CD4-positive, alpha-beta memory T cell (primary cell): ENCODE measurements at regions not wholly inside any gene's neighbourhood (a gene's known extent, or its start where the extent isn't known, plus 50 kb on each side); places are given as distances from the start of the nearest gene placed in this dataset.
"Not testable (repeated sequence)": the region's sequence is repeated elsewhere in the genome, so short reads cannot be mapped to it uniquely, and the experiment has no call there.

Experiments
- CTCF ChIA-PET: fragments of 350-600 bp; sonication (Branson Sonifier 250); formaldehyde crosslinking; loops from one replicate; lab custom pipeline; 2021; ENCODE audit warnings: inconsistent platforms; ENCODE audit not compliant: partially characterized antibody; lab: Charles Lee
- POLR2A ChIA-PET: fragments of 350-600 bp; sonication (Branson Sonifier 250); formaldehyde crosslinking; loops from one replicate; lab custom pipeline; 2021; ENCODE audit not compliant: partially characterized antibody; lab: Charles Lee
- DNase-seq, 5 donors: peaks; one replicate each; pipeline versions ENCODE4 v3.0.0 to v3.0.0-alpha.2; 2020 to 2022; ENCODE audit warnings: mixed read lengths in 1 of 5
- H3K27ac ChIP-seq: one replicate; pipeline ENCODE4 v1.7.0; 2013; ENCODE audit warnings: low read depth, low read length
- H3K27me3 ChIP-seq: 2 replicates; pipeline ENCODE4 v1.7.0; 2013; ENCODE audit warnings: mild to moderate bottlenecking, low read length, moderate library complexity; ENCODE audit not compliant: insufficient read depth
- H3K36me3 ChIP-seq: 2 replicates; pipeline ENCODE4 v1.7.0; 2013; ENCODE audit warnings: mild to moderate bottlenecking, low read length, moderate library complexity; ENCODE audit not compliant: insufficient read depth
- H3K4me1 ChIP-seq: 2 replicates; pipeline ENCODE4 v1.7.0; 2013; ENCODE audit warnings: mild to moderate bottlenecking, low read length, moderate library complexity; ENCODE audit not compliant: insufficient read depth
- H3K4me3 ChIP-seq, 2 donors: one replicate each; pipeline ENCODE4 v1.7.0; 2013; ENCODE audit warnings: low read length in 2 of 2, mild to moderate bottlenecking in 1 of 2
- H3K9me3 ChIP-seq, 2 donors: one replicate each; pipeline ENCODE4 v1.7.0; 2013; ENCODE audit warnings: low read length in 2 of 2, control low read depth in 1 of 2; ENCODE audit not compliant: control insufficient read depth in 1 of 2
- H3K27ac Mint-ChIP-seq, 7 donors: one replicate each; pipeline ENCODE4 v1.8.0; 2020 to 2021; ENCODE audit warnings: mixed read lengths in 7 of 7, mild to moderate bottlenecking in 6 of 7, inconsistent platforms in 3 of 7, moderate library complexity in 3 of 7
- H3K27me3 Mint-ChIP-seq, 2 donors: one replicate each; pipeline ENCODE4 v1.8.0; 2020 to 2021; ENCODE audit warnings: mixed read lengths in 2 of 2
- H3K36me3 Mint-ChIP-seq, 2 donors: one replicate each; pipeline ENCODE4 v1.8.0; 2020 to 2021; ENCODE audit warnings: mixed read lengths in 2 of 2, inconsistent platforms in 1 of 2, mild to moderate bottlenecking in 1 of 2
- H3K4me1 Mint-ChIP-seq, 4 donors: one replicate each; pipeline ENCODE4 v1.8.0; 2020 to 2021; ENCODE audit warnings: mixed read lengths in 4 of 4, mild to moderate bottlenecking in 1 of 4
- H3K4me3 Mint-ChIP-seq, 8 donors: one replicate each; pipeline ENCODE4 v1.8.0; 2020 to 2021; ENCODE audit warnings: mixed read lengths in 8 of 8, mild to moderate bottlenecking in 7 of 8, moderate library complexity in 6 of 8, inconsistent platforms in 3 of 8
- H3K9me3 Mint-ChIP-seq, 8 donors: one replicate each; pipeline ENCODE4 v1.8.0; 2020 to 2021; ENCODE audit warnings: mixed read lengths in 8 of 8, mild to moderate bottlenecking in 5 of 8, inconsistent platforms in 3 of 8, moderate library complexity in 1 of 8
- intact Hi-C: fragments of 100-400 bp; cut with micrococcal nuclease; formaldehyde crosslinking; loops from one replicate; pipeline ENCODE4 v1.15.1; 2023

GRCh38 chr11:97764193-97764592 lies 1256.6 kb upstream of the CNTN5 start:
- Histone ChIP-seq H3K9me3 (no peaks in the 10 kb centered on the region), H3K27ac (no peak overlapping the region), H3K4me1 (no peaks in the 10 kb centered on the region), H3K27me3 (no peaks in the 10 kb centered on the region), H3K4me3 (no peak overlapping the region), H3K36me3 (no peaks in the 10 kb centered on the region)
- Mint-ChIP-seq H3K4me3 (no peak overlapping the region), H3K27ac (no peak overlapping the region), H3K9me3 (peaks cover 0 to 13% (median 4%) of the 10 kb centered on the region in 8 donors), H3K36me3 (no peaks in the 10 kb centered on the region), H3K27me3 (no peaks in the 10 kb centered on the region), H3K4me1 (no peaks in the 10 kb centered on the region)
- ChIA-PET CTCF (no interaction called here), POLR2A (no interaction called here)
- DNase-seq, result no peak
- intact Hi-C loops, result no loop called here

DNA sequence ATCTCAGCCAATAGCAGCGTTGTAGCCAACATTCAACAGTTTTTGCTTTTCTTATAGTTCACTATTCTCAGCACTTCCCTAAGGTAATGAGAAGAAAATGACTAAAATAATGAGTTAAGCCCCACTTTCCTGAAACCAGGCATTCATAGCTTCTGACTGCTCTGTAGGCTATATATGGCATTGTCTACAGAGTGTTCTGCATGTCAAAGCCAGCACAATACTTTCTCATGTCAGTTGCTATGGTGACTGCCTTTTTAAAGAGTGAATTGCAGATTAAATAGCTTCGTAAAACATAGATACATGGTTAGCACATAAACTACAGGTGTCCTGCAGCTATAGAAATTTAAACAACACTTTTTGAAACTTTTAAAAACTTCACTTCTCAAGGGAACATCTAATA lies 1256.1 kb upstream of the CNTN5 start:
- DNase-seq, result no peak
- H3K27ac ChIP-seq, result no peak overlapping the region
- intact Hi-C loops, result no loop called here
- ChIA-PET CTCF (no interaction called here), POLR2A (no interaction called here)
- no peaks in the 10 kb centered on the region for H3K36me3 ChIP-seq
- H3K27me3 Mint-ChIP-seq, result no peaks in the 10 kb centered on the region
- H3K9me3 ChIP-seq, result no peaks in the 10 kb centered on the region
- H3K27me3 ChIP-seq, result no peaks in the 10 kb centered on the region
- no peaks in the 10 kb centered on the region for H3K4me1 ChIP-seq
- H3K4me1 Mint-ChIP-seq, result no peaks in the 10 kb centered on the region
- no peak overlapping the region for H3K27ac Mint-ChIP-seq
- H3K36me3 Mint-ChIP-seq, result no peaks in the 10 kb centered on the region
- no peak overlapping the region for H3K4me3 ChIP-seq
- H3K4me3 Mint-ChIP-seq, result no peak overlapping the region
- peaks cover 0 to 13% (median 3%) of the 10 kb centered on the region in 8 donors for H3K9me3 Mint-ChIP-seq

- no peaks in the 10 kb centered on the region for H3K36me3 Mint-ChIP-seq
- Histone ChIP-seq H3K36me3 (no peaks in the 10 kb centered on the region), H3K4me3 (no peak overlapping the region), H3K9me3 (no peaks in the 10 kb centered on the region), H3K27ac (no peak overlapping the region), H3K4me1 (no peaks in the 10 kb centered on the region), H3K27me3 (no peaks in the 10 kb centered on the region)
- DNase-seq, result no peak
- H3K4me3 Mint-ChIP-seq, result no peak overlapping the region
- no peaks in the 10 kb centered on the region for H3K27me3 Mint-ChIP-seq
- no peaks in the 10 kb centered on the region for H3K4me1 Mint-ChIP-seq
- intact Hi-C loops, result no loop called here
- ChIA-PET POLR2A (no interaction called here), CTCF (no interaction called here)
- H3K9me3 Mint-ChIP-seq, result peaks cover 0 to 17% (median 5%) of the 10 kb centered on the region in 8 donors
- no peak overlapping the region for H3K27ac Mint-ChIP-seq
Observed at GRCh38 chr11:97770570-97770969, 1250.2 kb upstream of the CNTN5 start.

DNA sequence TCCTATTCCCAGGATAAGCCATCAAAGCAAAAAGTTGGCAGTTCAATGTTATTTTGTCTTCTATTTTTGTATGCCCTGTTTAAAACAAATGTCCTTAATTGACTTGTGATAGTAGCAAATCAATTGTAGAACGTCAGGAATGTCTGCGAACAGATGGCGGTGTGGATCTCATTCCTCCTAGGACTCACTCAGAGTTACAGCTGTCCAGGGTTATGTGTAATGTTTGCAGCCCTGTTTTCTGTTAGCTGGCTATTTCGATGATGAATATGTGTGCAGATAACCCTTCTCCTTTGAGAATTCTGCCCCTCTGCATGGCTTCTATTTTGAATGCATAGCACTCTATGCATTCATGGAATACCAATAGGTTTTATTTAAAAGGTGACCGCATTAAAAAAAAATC lies 1248.0 kb upstream of the CNTN5 start:
- ChIA-PET POLR2A (no interaction called here), CTCF (no interaction called here)
- Histone ChIP-seq H3K36me3 (no peaks in the 10 kb centered on the region), H3K4me1 (no peaks in the 10 kb centered on the region), H3K27ac (no peak overlapping the region), H3K27me3 (no peaks in the 10 kb centered on the region), H3K9me3 (no peaks in the 10 kb centered on the region), H3K4me3 (no peak overlapping the region)
- Mint-ChIP-seq H3K36me3 (peaks cover 0 to 2% of the 10 kb centered on the region in 2 donors), H3K27me3 (no peaks in the 10 kb centered on the region), H3K27ac (no peak overlapping the region), H3K4me1 (no peaks in the 10 kb centered on the region), H3K9me3 (peaks cover 0 to 20% (median 6%) of the 10 kb centered on the region in 8 donors), H3K4me3 (no peak overlapping the region)
- DNase-seq, result no peak
- intact Hi-C loops, result no loop called here

DNA sequence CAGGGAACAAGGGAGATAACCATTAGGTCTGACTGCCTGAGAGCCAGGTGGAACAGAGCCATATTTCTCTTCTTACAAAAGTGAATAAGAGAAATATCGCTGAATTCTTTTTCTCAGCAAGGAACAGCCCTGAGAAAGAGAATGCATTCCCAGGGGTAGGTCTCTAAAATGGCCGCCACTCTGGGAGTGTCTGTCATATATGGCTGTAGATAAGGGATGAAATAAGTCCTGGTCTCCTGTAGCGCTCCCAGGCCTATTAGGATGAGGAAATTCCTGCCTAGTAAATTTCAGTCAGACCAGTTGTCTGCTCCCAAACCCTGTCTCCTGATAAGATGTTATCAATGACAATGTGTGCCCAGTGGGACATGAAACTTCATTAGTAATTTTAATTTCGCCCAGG lies 1236.4 kb upstream of the CNTN5 start:
- H3K27ac ChIP-seq, H3K27me3 ChIP-seq, H3K4me3 ChIP-seq, CTCF ChIA-PET, intact Hi-C loops, H3K36me3 Mint-ChIP-seq, H3K4me1 ChIP-seq, H3K36me3 ChIP-seq, H3K27ac Mint-ChIP-seq, H3K27me3 Mint-ChIP-seq, H3K4me1 Mint-ChIP-seq, DNase-seq, H3K4me3 Mint-ChIP-seq, POLR2A ChIA-PET, H3K9me3 ChIP-seq: not testable (repeated sequence)
- peaks cover 0 to 60% (median 27%) of the 10 kb centered on the region in 8 donors for H3K9me3 Mint-ChIP-seq

DNA sequence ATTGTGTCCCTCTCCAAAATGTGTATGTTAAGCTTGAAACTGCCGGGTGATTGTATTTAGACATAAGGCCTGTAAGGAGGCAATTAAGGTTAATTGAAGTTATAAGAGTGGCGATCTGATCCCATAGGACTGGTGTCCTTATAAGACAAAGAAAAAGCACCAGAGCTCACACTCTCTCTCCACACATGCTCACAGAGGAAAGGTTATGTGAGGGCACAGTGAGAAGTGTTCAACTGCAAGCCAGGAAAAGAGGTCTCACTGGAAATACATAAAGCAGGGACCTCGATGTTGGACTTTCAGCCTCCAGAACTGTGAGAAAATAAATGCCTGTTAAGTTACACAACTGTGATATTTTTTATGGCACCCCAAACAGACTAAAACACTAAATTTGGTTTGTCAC lies 1233.8 kb upstream of the CNTN5 start:
- H3K27me3 Mint-ChIP-seq, result no peaks in the 10 kb centered on the region
- Histone ChIP-seq H3K4me1 (no peaks in the 10 kb centered on the region), H3K4me3 (no peak overlapping the region), H3K27ac (no peak overlapping the region), H3K9me3 (no peaks in the 10 kb centered on the region), H3K36me3 (no peaks in the 10 kb centered on the region), H3K27me3 (no peaks in the 10 kb centered on the region)
- ChIA-PET POLR2A (no interaction called here), CTCF (no interaction called here)
- intact Hi-C loops, result no loop called here
- no peaks in the 10 kb centered on the region for H3K36me3 Mint-ChIP-seq
- H3K4me1 Mint-ChIP-seq, result no peaks in the 10 kb centered on the region
- no peak overlapping the region for H3K27ac Mint-ChIP-seq
- H3K4me3 Mint-ChIP-seq, result no peak overlapping the region
- peaks cover 0 to 54% (median 27%) of the 10 kb centered on the region in 8 donors for H3K9me3 Mint-ChIP-seq
- no peak for DNase-seq

- Mint-ChIP-seq H3K4me3 (no peak overlapping the region), H3K27me3 (no peaks in the 10 kb centered on the region), H3K36me3 (no peaks in the 10 kb centered on the region), H3K4me1 (no peaks in the 10 kb centered on the region), H3K27ac (no peak overlapping the region), H3K9me3 (peaks cover 4 to 17% (median 9%) of the 10 kb centered on the region in 8 donors)
- ChIA-PET POLR2A (no interaction called here), CTCF (no interaction called here)
- H3K4me1 ChIP-seq, result no peaks in the 10 kb centered on the region
- H3K4me3 ChIP-seq, result no peak overlapping the region
- intact Hi-C loops, result no loop called here
- no peak for DNase-seq
- no peak overlapping the region for H3K27ac ChIP-seq
- H3K27me3 ChIP-seq, result no peaks in the 10 kb centered on the region
- H3K9me3 ChIP-seq, result no peaks in the 10 kb centered on the region
- no peaks in the 10 kb centered on the region for H3K36me3 ChIP-seq
Observed at GRCh38 chr11:97794876-97795275, 1225.9 kb upstream of the CNTN5 start.

- Mint-ChIP-seq H3K27me3 (no peaks in the 10 kb centered on the region), H3K9me3 (peaks cover 0 to 10% (median 4%) of the 10 kb centered on the region in 8 donors), H3K27ac (no peak overlapping the region), H3K36me3 (no peaks in the 10 kb centered on the region), H3K4me1 (no peaks in the 10 kb centered on the region), H3K4me3 (no peak overlapping the region)
- no peak overlapping the region for H3K4me3 ChIP-seq
- no peaks in the 10 kb centered on the region for H3K4me1 ChIP-seq
- H3K9me3 ChIP-seq, result no peaks in the 10 kb centered on the region
- intact Hi-C loops, result no loop called here
- POLR2A ChIA-PET, result no interaction called here
- no peaks in the 10 kb centered on the region for H3K36me3 ChIP-seq
- DNase-seq, result no peak
- H3K27ac ChIP-seq, result no peak overlapping the region
- no peaks in the 10 kb centered on the region for H3K27me3 ChIP-seq
- CTCF ChIA-PET, result no interaction called here
Observed at GRCh38 chr11:97800891-97801290, 1219.9 kb upstream of the CNTN5 start.
